CD4-positive, alpha-beta T cell (primary cell): ENCODE measurements at regions not wholly inside any gene's neighbourhood (a gene's known extent, or its start where the extent isn't known, plus 50 kb on each side); places are given as distances from the start of the nearest gene placed in this dataset.

ENCODE experiments used
- ATAC-seq: fragments of 200-7000 bp; cut with Tn5 transposase; one replicate; pipeline ENCODE4 v1.10.0; 2022; ENCODE audit warnings: mild to moderate bottlenecking; ENCODE audit not compliant: poor library complexity
- CTCF ChIA-PET: fragments of 350-600 bp; sonication (Branson Sonifier 250); formaldehyde crosslinking; loops from one replicate; lab custom pipeline; 2021; ENCODE audit warnings: antibody characterized with exemption, inconsistent platforms; lab: Charles Lee
- POLR2A ChIA-PET: fragments of 350-600 bp; sonication (Branson Sonifier 250); formaldehyde crosslinking; loops from one replicate; lab custom pipeline; 2021; ENCODE audit warnings: antibody characterized with exemption, inconsistent platforms; lab: Charles Lee
- DNase-seq, 14 experiments: peaks; one replicate each; pipeline ENCODE4 v3.0.0-alpha.2; 2013 to 2020; ENCODE audit warnings: mixed read lengths in 2 of 14
- H3K27ac ChIP-seq, 2 donors: one replicate each; pipeline versions ENCODE4 v1.5.1 to v1.7.0; 2013; ENCODE audit warnings: low read length in 2 of 2, low read depth in 1 of 2, mild to moderate bottlenecking in 1 of 2
- H3K27me3 ChIP-seq, 2 experiments: 1 replicate in 1 of 2; 2 replicates in 1 of 2; pipeline versions ENCODE4 v1.6.1 to v1.7.0; 2013; ENCODE audit warnings: low read length in 2 of 2, control low read depth in 1 of 2, mild to moderate bottlenecking in 1 of 2, moderate library complexity in 1 of 2; ENCODE audit not compliant: insufficient read depth in 2 of 2, control insufficient read depth in 1 of 2
- H3K36me3 ChIP-seq: one replicate; pipeline ENCODE4 v1.6.1; 2013; ENCODE audit warnings: low read length, control low read depth; ENCODE audit not compliant: insufficient read depth
- H3K4me1 ChIP-seq: one replicate; pipeline ENCODE4 v1.6.1; 2013; ENCODE audit warnings: low read length, control low read depth; ENCODE audit not compliant: insufficient read depth
- H3K4me3 ChIP-seq: one replicate; pipeline ENCODE4 v1.5.1; 2013; ENCODE audit warnings: mild to moderate bottlenecking, low read length, moderate library complexity
- H3K9me3 ChIP-seq, 2 experiments: 1 replicate in 1 of 2; 2 replicates in 1 of 2; pipeline versions ENCODE4 v1.6.1 to v1.7.0; 2013; ENCODE audit warnings: low read length in 2 of 2, mild to moderate bottlenecking in 2 of 2, control low read depth in 1 of 2, moderate library complexity in 1 of 2; ENCODE audit not compliant: control insufficient read depth in 1 of 2, insufficient read depth in 1 of 2
- H3K27ac Mint-ChIP-seq: one replicate; pipeline ENCODE4 v1.8.0; 2020; ENCODE audit warnings: mixed read lengths
- H3K27me3 Mint-ChIP-seq: one replicate; pipeline ENCODE4 v1.8.0; 2021; ENCODE audit warnings: mixed read lengths
- H3K36me3 Mint-ChIP-seq: one replicate; pipeline ENCODE4 v1.8.0; 2021; ENCODE audit warnings: low read depth, mixed read lengths
- H3K4me1 Mint-ChIP-seq: one replicate; pipeline ENCODE4 v1.8.0; 2021; ENCODE audit warnings: low read depth, mixed read lengths
- H3K4me3 Mint-ChIP-seq: one replicate; pipeline ENCODE4 v1.8.0; 2020; ENCODE audit warnings: mild to moderate bottlenecking, mixed read lengths
- H3K9me3 Mint-ChIP-seq: one replicate; pipeline ENCODE4 v1.8.0; 2020; ENCODE audit warnings: mixed read lengths
- intact Hi-C, 2 experiments: fragments of 100-400 bp; cut with DNase I in 1 of 2; cut with micrococcal nuclease in 1 of 2; formaldehyde crosslinking; loops; one replicate each; pipeline versions ENCODE4 v1.15.1 to v1.9.0; 2023 to 2025; cut with DNase I, micrococcal nuclease
- TF ChIP-seq, protein P1 (sequence below): fragments of 200-600 bp; IDR thresholded peaks from one replicate; pipeline ENCODE4 v1.8.0; 2022; ENCODE audit warnings: antibody characterized with exemption, mild to moderate bottlenecking

DNA sequence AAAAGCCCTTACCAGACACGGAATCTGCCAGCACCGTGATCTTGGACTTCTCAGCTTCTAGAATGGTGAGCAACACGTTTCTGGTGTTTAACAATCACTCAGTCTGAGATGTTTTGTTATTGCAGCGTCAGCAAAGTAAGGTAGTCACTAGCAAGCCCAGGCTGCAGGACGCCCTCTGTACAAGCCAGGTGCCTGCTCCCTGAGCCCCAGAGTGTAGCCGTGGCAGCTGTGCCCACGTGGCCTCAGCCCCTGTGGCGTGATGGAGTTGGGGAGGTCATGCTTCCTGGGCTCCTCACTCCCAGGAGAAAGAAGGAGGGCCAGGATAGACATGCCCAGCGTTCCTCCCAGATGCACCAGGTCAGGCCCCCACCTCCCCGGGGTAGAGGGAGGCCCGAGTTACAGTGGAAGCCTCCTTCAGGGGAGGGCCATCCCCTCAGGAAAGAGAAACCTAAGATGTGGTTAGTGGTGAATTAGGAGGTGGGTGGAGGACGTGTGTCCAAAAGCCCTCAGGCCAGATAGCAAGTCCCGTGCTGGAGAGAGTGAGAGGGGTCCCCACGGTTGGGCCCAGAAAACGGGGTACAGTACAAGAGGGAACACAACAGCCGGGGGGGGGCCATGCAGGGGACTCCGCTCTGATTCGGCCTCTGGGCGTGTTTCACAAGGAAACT, 169.6 kb upstream of the SOX1 start:
- peaks cover 23 to 30% of the 10 kb centered on the region in 2 experiments for H3K27me3 ChIP-seq
- no peaks in the 10 kb centered on the region for H3K4me1 ChIP-seq
- peak in 1 of 14 experiments; percentile 1 for DNase-seq
- Mint-ChIP-seq H3K4me1 (no peaks in the 10 kb centered on the region), H3K36me3 (no peaks in the 10 kb centered on the region), H3K4me3 (no peak overlapping the region), H3K27me3 (peaks cover 42% of the 10 kb centered on the region), H3K9me3 (no peaks in the 10 kb centered on the region), H3K27ac (no peak overlapping the region)
- no peak for ATAC-seq
- POLR2A ChIA-PET = no interaction called here
- CTCF ChIA-PET = no interaction called here
- TF ChIP-seq, protein P1, sequence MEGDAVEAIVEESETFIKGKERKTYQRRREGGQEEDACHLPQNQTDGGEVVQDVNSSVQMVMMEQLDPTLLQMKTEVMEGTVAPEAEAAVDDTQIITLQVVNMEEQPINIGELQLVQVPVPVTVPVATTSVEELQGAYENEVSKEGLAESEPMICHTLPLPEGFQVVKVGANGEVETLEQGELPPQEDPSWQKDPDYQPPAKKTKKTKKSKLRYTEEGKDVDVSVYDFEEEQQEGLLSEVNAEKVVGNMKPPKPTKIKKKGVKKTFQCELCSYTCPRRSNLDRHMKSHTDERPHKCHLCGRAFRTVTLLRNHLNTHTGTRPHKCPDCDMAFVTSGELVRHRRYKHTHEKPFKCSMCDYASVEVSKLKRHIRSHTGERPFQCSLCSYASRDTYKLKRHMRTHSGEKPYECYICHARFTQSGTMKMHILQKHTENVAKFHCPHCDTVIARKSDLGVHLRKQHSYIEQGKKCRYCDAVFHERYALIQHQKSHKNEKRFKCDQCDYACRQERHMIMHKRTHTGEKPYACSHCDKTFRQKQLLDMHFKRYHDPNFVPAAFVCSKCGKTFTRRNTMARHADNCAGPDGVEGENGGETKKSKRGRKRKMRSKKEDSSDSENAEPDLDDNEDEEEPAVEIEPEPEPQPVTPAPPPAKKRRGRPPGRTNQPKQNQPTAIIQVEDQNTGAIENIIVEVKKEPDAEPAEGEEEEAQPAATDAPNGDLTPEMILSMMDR = no peak
- no peaks in the 10 kb centered on the region for H3K36me3 ChIP-seq
- intact Hi-C loops = no loop called here
- H3K4me3 ChIP-seq = no peak overlapping the region
- peaks cover 9 to 36% of the 10 kb centered on the region in 2 experiments for H3K9me3 ChIP-seq
- H3K27ac ChIP-seq = no peak overlapping the region

DNA sequence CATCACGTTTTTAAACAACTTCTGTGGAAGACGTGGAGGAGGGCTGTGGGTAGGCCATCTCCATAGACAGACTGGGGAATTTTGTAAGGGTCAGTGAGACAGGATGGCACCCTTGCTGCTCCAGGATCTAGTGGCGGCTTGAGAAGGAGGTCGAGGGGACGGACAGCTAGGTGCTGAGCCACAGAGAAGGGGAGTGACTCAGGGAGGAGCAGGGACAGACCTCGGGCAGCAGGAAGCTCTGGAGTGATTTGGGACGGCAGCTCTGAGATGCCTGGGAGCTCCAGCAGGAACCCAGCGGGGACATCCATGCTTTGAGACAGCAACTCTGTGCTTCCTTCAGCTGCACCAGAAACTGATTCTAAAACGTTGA, 169.1 kb upstream of the SOX1 start:
- Mint-ChIP-seq H3K4me3 (no peak overlapping the region), H3K27ac (no peak overlapping the region), H3K27me3 (peaks cover 37% of the 10 kb centered on the region), H3K4me1 (no peaks in the 10 kb centered on the region), H3K9me3 (no peaks in the 10 kb centered on the region), H3K36me3 (no peaks in the 10 kb centered on the region)
- no peaks in the 10 kb centered on the region for H3K36me3 ChIP-seq
- H3K9me3 ChIP-seq = peaks cover 9 to 35% of the 10 kb centered on the region in 2 experiments
- TF ChIP-seq, protein P1 = no peak
- ATAC-seq = no peak
- H3K27ac ChIP-seq = no peak overlapping the region
- peaks cover 19 to 24% of the 10 kb centered on the region in 2 experiments for H3K27me3 ChIP-seq
- H3K4me1 ChIP-seq = no peaks in the 10 kb centered on the region
- DNase-seq = no peak
- intact Hi-C loops = no loop called here
- no peak overlapping the region for H3K4me3 ChIP-seq
- ChIA-PET POLR2A (no interaction called here), CTCF (no interaction called here)

DNA sequence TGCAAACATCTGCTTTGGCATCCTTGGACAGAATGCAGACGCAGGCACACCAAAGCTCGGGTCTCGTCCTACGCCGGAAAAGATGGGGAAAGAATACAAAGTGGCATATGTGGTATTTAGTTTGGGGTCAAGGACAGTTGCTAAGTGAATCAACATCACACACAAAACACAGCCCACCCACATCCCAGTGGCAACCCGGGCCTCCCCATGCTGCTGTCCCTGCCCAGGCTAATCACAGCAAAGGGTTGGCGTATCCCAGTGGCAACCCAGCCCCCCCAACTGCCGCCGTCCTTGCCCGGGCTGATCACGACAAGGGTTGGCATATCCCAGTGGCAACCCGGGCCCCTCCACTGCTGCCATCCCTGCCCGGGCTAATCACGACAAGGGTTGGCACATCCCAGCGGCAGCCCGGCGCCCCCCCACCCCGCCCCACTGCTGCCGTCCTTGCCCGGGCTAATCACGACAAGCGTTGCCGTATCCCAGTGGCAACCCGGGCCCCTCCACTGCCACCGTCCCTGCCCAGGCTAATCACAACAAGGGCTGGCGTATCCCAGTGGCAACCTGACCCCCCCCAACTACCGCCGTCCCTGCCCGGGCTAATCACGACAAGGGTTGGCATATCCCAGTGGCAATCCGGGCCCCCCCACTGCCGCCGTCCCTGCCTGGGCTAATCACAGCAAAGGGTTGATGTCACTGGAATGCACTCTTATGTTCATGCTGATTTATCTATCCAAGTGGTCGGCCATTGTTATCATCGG, 167.8 kb upstream of the SOX1 start:
- peaks cover 6 to 11% of the 10 kb centered on the region in 2 experiments for H3K27me3 ChIP-seq
- ChIA-PET POLR2A (no interaction called here), CTCF (no interaction called here)
- no peaks in the 10 kb centered on the region for H3K36me3 ChIP-seq
- H3K4me1 ChIP-seq = no peaks in the 10 kb centered on the region
- Mint-ChIP-seq H3K4me1 (no peaks in the 10 kb centered on the region), H3K27me3 (peaks cover 25% of the 10 kb centered on the region), H3K9me3 (no peaks in the 10 kb centered on the region), H3K36me3 (no peaks in the 10 kb centered on the region), H3K4me3 (no peak overlapping the region), H3K27ac (no peak overlapping the region)
- intact Hi-C loops = no loop called here
- H3K9me3 ChIP-seq = peaks cover 9 to 22% of the 10 kb centered on the region in 2 experiments
- H3K27ac ChIP-seq = no peak overlapping the region
- H3K4me3 ChIP-seq = no peak overlapping the region
- DNase-seq (no peak), ATAC-seq (no peak)
- TF ChIP-seq, protein P1 = no peak
